ENCODE measurements at regions not wholly inside any gene's neighbourhood (a gene's known extent, or its start where the extent isn't known, plus 50 kb on each side); places are given as distances from the start of the nearest gene placed in this dataset.

- no peak for DNase-seq (ENCODE audit: extremely low read depth, low read depth)
- TF ChIP-seq CTCF (IDR thresholded peaks at IDR 0.05; ENCODE audit: low read depth, low read length) = no peak
These were observed 89.0 kb upstream of the CSNK1A1L start for GRCh38 chr13:37194428-37194861.

GRCh38 chr13:37192956-37193355 lies 87.5 kb upstream of the CSNK1A1L start:
- DNase-seq (ENCODE audit: extremely low read depth, low read depth) = no peak
- TF ChIP-seq CTCF (IDR thresholded peaks at IDR 0.05; ENCODE audit: low read depth, low read length) = no peak

- no peak for DNase-seq (ENCODE audit: extremely low read depth, low read depth)
- TF ChIP-seq CTCF (IDR thresholded peaks at IDR 0.05; ENCODE audit: low read depth, low read length) = no peak
These were observed 82.2 kb upstream of the CSNK1A1L start for GRCh38 chr13:37187621-37188020.

- DNase-seq (ENCODE audit: extremely low read depth, low read depth) = no peak
- no peak for TF ChIP-seq CTCF (IDR thresholded peaks at IDR 0.05; ENCODE audit: low read depth, low read length)
These were observed 81.6 kb upstream of the CSNK1A1L start for GRCh38 chr13:37187105-37187504.

GRCh38 chr13:37181620-37182019 lies 76.2 kb upstream of the CSNK1A1L start:
- DNase-seq (ENCODE audit: extremely low read depth, low read depth) = no peak
- no peak for TF ChIP-seq CTCF (IDR thresholded peaks at IDR 0.05; ENCODE audit: low read depth, low read length)

GRCh38 chr13:37179645-37180044 lies 74.2 kb upstream of the CSNK1A1L start:
- no peak for DNase-seq (ENCODE audit: extremely low read depth, low read depth)
- TF ChIP-seq CTCF (IDR thresholded peaks at IDR 0.05; ENCODE audit: low read depth, low read length) = no peak

GRCh38 chr13:37177125-37177524 lies 71.7 kb upstream of the CSNK1A1L start:
- TF ChIP-seq CTCF (IDR thresholded peaks at IDR 0.05; ENCODE audit: low read depth, low read length) = no peak
- no peak for DNase-seq (ENCODE audit: extremely low read depth, low read depth)
